ENCODE measurements at regions not wholly inside any gene's neighbourhood (a gene's known extent, or its start where the extent isn't known, plus 50 kb on each side); places are given as distances from the start of the nearest gene placed in this dataset.

DNA sequence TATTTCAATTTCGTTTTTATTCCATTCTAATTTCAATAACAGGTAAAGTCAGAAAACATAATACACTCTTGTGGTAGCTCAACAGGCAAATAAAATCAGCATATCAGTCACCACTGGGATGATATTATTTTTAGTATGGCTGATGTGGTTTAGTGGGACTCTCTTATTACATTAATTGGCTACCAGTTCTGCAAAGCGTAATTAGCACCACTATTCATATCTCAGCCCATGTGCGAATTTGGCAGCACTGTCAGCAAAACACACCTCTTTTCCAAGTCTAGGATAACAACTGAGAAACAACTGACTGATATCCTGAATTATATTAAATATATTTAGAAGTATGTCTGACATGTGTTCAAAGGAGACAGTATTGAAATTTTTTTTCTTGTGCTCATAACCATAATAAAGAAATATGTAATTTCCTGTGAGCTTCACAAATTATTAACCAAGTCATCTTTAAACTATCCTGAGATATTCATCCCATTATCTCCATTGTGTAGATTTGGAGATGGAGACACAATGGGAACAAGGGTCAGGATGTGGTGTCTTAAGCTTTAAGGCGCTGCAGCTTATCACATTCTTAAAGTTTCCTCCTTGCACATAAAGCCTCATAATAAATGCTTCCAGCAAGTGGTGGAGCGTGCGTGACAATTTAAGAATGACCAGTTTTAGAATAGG lies 212.4 kb downstream of the TLE1 start:
- TF ChIP-seq CTCF (IDR thresholded peaks at IDR 0.05) (no peak), POLR2A (IDR thresholded peaks at IDR 0.05) (no peak)
